ENCODE measurements at regions not wholly inside any gene's neighbourhood (a gene's known extent, or its start where the extent isn't known, plus 50 kb on each side); places are given as distances from the start of the nearest gene placed in this dataset.

- intact Hi-C loops (cut with DNase I): no loop called here
- TF ChIP-seq POLR2A (IDR thresholded peaks at IDR 0.05): no peak
- peak in 1 of 7 experiments; percentile 8 for TF ChIP-seq CTCF (IDR thresholded peaks at IDR 0.05)
Observed at GRCh38 chr1:199675937-199676336, 351.6 kb upstream of the NR5A2 start.

GRCh38 chr1:199678771-199679170 is 348.7 kb upstream of the NR5A2 start:
- Histone ChIP-seq H3K9me3 (no peaks in the 10 kb centered on the region), H3K36me3 (replicated peaks in 1 of 2; ENCODE audit: insufficient read depth in 1 of 2, low read depth in 2 of 2) (no peaks in the 10 kb centered on the region), H3K27ac (no peak overlapping the region), H3K27me3 (no peaks in the 10 kb centered on the region), H3K4me1 (peaks cover 18% of the 10 kb centered on the region), H3K4me3 (no peak overlapping the region)
- WGBS, 2 donors: 7 to 10% methylated on average over 1 of the region's 1 CpG
- DNase-seq (no peak), ATAC-seq (no peak)
- no peak for TF ChIP-seq CTCF (IDR thresholded peaks at IDR 0.05)
- no peak for TF ChIP-seq POLR2A (IDR thresholded peaks at IDR 0.05)
- intact Hi-C loops (cut with DNase I): no loop called here

More at GRCh38 chr1:199675937-199676336, 351.6 kb upstream of the NR5A2 start:
- 89 to 93% methylated on average over 3 of the region's 3 CpGs for WGBS, 2 donors
- DNase-seq (no peak), ATAC-seq (no peak)
- Histone ChIP-seq H3K27me3 (no peaks in the 10 kb centered on the region), H3K9me3 (no peaks in the 10 kb centered on the region), H3K4me3 (no peak overlapping the region), H3K27ac (no peak overlapping the region), H3K4me1 (peaks cover 13% of the 10 kb centered on the region), H3K36me3 (replicated peaks in 1 of 2; ENCODE audit: insufficient read depth in 1 of 2, low read depth in 2 of 2) (no peaks in the 10 kb centered on the region)

- no peak for DNase-seq
- ATAC-seq: no peak
- Histone ChIP-seq H3K4me1 (peaks cover 28% of the 10 kb centered on the region), H3K36me3 (replicated peaks in 1 of 2; ENCODE audit: insufficient read depth in 1 of 2, low read depth in 2 of 2) (no peaks in the 10 kb centered on the region), H3K27ac (peak overlapping the region in 1 of 4 donors; percentile 65), H3K9me3 (no peaks in the 10 kb centered on the region), H3K4me3 (no peak overlapping the region), H3K27me3 (no peaks in the 10 kb centered on the region)
- intact Hi-C loops (cut with DNase I): no loop called here
- no peak for TF ChIP-seq CTCF (IDR thresholded peaks at IDR 0.05)
- no peak for TF ChIP-seq POLR2A (IDR thresholded peaks at IDR 0.05)
Observed at GRCh38 chr1:199682081-199682480, 345.4 kb upstream of the NR5A2 start.

GRCh38 chr1:199684686-199685273 is 342.7 kb upstream of the NR5A2 start:
- intact Hi-C loops (cut with DNase I): no loop called here
- Histone ChIP-seq H3K27me3 (no peaks in the 10 kb centered on the region), H3K4me3 (no peak overlapping the region), H3K4me1 (peaks cover 24% of the 10 kb centered on the region), H3K9me3 (no peaks in the 10 kb centered on the region), H3K36me3 (replicated peaks in 1 of 2; ENCODE audit: insufficient read depth in 1 of 2, low read depth in 2 of 2) (no peaks in the 10 kb centered on the region), H3K27ac (peak overlapping the region in 1 of 4 donors; percentile 65)
- 56 to 72% methylated on average over 1 of the region's 1 CpG for WGBS, 2 donors
- DNase-seq: peak; percentile 53 to 76 (median 64)
- peak; percentile 91 for ATAC-seq
- TF ChIP-seq CTCF (IDR thresholded peaks at IDR 0.05) (peak; percentile 25 to 95 (median 89)), POLR2A (IDR thresholded peaks at IDR 0.05) (no peak)

- H3K4me3 ChIP-seq: no peak overlapping the region
- ATAC-seq: peak; percentile 64
- intact Hi-C loops (cut with DNase I): no loop called here
- H3K27me3 ChIP-seq: no peaks in the 10 kb centered on the region
- WGBS, 2 donors: 32 to 39% methylated on average over 2 of the region's 2 CpGs
- H3K4me1 ChIP-seq: peaks cover 21% of the 10 kb centered on the region
- TF ChIP-seq POLR2A (IDR thresholded peaks at IDR 0.05): no peak
- no peak for TF ChIP-seq CTCF (IDR thresholded peaks at IDR 0.05)
- H3K36me3 ChIP-seq (replicated peaks in 1 of 2; ENCODE audit: insufficient read depth in 1 of 2, low read depth in 2 of 2): no peaks in the 10 kb centered on the region
- no peak for DNase-seq
- no peak overlapping the region for H3K27ac ChIP-seq
- H3K9me3 ChIP-seq: no peaks in the 10 kb centered on the region
Observed at GRCh38 chr1:199685369-199685768, 342.1 kb upstream of the NR5A2 start.
